ENCODE measurements at regions not wholly inside any gene's neighbourhood (a gene's known extent, or its start where the extent isn't known, plus 50 kb on each side); places are given as distances from the start of the nearest gene placed in this dataset.

DNA sequence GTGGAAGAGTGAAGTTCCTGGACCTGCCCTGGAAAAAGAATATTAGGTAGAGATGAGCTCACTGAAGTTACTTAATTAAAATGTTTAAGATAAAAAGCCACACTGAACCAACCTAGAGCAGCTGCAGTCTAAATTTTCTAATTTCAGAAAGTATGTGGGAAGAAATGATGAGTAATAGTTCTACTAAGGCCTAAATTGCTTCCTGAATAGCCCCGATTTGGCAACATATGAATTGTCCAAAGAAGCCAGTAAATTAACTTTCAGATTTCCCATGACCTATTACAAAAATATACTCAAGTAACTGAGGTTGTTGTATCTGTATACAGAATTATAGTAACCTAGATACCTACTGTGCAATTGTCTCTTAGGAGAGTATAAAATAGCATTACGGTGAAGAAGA lies 312.6 kb downstream of the IPMK start:
- TF ChIP-seq, protein P1, sequence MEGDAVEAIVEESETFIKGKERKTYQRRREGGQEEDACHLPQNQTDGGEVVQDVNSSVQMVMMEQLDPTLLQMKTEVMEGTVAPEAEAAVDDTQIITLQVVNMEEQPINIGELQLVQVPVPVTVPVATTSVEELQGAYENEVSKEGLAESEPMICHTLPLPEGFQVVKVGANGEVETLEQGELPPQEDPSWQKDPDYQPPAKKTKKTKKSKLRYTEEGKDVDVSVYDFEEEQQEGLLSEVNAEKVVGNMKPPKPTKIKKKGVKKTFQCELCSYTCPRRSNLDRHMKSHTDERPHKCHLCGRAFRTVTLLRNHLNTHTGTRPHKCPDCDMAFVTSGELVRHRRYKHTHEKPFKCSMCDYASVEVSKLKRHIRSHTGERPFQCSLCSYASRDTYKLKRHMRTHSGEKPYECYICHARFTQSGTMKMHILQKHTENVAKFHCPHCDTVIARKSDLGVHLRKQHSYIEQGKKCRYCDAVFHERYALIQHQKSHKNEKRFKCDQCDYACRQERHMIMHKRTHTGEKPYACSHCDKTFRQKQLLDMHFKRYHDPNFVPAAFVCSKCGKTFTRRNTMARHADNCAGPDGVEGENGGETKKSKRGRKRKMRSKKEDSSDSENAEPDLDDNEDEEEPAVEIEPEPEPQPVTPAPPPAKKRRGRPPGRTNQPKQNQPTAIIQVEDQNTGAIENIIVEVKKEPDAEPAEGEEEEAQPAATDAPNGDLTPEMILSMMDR (conservative IDR thresholded peaks at IDR 0.05; ENCODE audit: low read depth, low read length) = no peak
- no peak for TF ChIP-seq EZH2 (IDR thresholded peaks at IDR 0.05; ENCODE audit: borderline replicate concordance, low read depth, low read length, poor library complexity, severe bottlenecking)
